Erythroblast (primary cell): ENCODE measurements at regions not wholly inside any gene's neighbourhood (a gene's known extent, or its start where the extent isn't known, plus 50 kb on each side); places are given as distances from the start of the nearest gene placed in this dataset.

ENCODE experiments used
- GATA1 ChIP-seq: IDR thresholded peaks from 2 replicates; pipeline ENCODE4 v1.6.1; 2011; ENCODE audit warnings: low read depth, mild to moderate bottlenecking, control low read depth, low read length, moderate library complexity
- POLR2A ChIP-seq: IDR thresholded peaks from 2 replicates; pipeline ENCODE4 v1.6.1; 2011; ENCODE audit warnings: mild to moderate bottlenecking, low read length

GRCh38 chr4:130486841-130487240, 1390.9 kb downstream of the C4orf33 start:
- TF ChIP-seq POLR2A (no peak), GATA1 (no peak)
